ENCODE measurements at regions not wholly inside any gene's neighbourhood (a gene's known extent, or its start where the extent isn't known, plus 50 kb on each side); places are given as distances from the start of the nearest gene placed in this dataset.

DNA sequence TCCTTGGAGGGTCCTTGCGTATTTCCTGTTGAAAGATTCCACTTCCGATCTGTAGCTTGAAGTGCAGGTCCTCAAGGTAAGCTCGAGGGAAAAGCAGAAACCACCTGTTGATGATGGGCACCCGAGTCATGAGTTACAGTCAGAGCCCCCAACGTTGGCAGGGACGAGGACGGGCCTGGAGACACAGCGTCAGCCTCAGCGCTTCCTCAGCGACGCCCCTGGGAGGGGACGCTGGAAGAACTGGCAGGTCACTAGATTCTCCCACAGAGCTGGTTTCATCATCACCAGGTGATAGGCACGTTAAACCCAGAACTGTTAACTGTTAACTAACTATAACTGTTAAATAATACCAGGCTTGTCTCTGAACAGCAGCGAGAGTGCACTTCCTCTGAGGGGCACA, 101.8 kb downstream of the TNFAIP2 start:
- DNase-seq (ENCODE audit: low read depth), result no peak
- H3K4me3 ChIP-seq (ENCODE audit: control insufficient read depth, low read depth, low read length), result no peak overlapping the region
- TF ChIP-seq, protein P1, sequence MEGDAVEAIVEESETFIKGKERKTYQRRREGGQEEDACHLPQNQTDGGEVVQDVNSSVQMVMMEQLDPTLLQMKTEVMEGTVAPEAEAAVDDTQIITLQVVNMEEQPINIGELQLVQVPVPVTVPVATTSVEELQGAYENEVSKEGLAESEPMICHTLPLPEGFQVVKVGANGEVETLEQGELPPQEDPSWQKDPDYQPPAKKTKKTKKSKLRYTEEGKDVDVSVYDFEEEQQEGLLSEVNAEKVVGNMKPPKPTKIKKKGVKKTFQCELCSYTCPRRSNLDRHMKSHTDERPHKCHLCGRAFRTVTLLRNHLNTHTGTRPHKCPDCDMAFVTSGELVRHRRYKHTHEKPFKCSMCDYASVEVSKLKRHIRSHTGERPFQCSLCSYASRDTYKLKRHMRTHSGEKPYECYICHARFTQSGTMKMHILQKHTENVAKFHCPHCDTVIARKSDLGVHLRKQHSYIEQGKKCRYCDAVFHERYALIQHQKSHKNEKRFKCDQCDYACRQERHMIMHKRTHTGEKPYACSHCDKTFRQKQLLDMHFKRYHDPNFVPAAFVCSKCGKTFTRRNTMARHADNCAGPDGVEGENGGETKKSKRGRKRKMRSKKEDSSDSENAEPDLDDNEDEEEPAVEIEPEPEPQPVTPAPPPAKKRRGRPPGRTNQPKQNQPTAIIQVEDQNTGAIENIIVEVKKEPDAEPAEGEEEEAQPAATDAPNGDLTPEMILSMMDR (IDR thresholded peaks at IDR 0.05; ENCODE audit: control insufficient read depth, insufficient read depth, low read depth, low read length, missing control alignments), result no peak

DNA sequence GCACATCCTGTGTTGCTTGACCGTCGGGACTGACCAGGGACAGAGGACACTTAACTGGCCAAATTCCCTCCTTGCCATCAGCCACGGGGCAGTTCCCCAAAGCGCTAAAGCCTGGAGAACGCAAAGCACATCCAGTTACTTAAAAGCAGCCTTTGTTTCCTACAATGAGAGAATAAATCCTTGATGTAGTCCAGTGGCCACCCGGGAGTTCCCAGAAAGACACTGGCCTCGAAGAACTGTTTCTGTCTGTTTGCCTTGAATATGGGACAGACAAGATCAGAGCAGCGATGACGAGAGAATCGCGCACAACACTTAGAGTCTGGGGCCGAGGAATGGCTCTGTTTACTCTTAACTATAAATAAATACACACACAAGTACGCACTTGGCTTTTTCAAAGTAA, 102.2 kb downstream of the TNFAIP2 start:
- TF ChIP-seq, protein P1 (IDR thresholded peaks at IDR 0.05; ENCODE audit: control insufficient read depth, insufficient read depth, low read depth, low read length, missing control alignments), result no peak
- H3K4me3 ChIP-seq (ENCODE audit: control insufficient read depth, low read depth, low read length), result no peak overlapping the region
- no peak for DNase-seq (ENCODE audit: low read depth)

DNA sequence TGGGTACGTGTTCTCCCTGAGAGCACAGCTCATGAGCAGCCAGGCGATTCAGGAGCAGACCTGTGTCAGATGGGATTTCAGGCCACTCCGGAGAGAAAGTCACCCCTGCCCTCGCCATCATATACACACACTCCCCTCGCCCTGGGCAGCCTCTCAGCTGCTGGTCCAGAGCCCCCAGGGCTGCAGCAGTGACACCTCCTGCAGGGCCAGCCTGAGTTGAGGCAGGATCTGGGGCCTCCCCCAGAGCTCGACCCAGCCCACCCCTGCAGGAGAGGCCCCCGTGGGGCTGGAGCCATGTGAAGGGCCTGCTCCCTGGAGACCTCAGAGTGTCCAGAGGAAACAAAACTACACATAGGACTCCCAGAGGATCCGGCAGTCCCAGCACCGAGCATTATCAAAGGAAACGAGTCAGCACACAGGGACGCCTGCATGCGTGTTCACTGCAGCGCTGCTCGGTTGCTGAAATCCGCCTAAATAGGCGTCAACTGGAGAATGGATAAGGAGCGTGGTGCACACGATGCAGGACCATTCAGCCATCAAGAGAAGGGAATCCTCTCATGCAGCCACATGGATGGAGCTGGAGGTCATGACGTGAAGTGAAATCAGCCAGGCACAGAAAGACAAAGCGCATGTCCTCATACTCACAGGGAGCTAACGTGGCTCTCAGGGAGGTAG, 104.0 kb downstream of the TNFAIP2 start:
- no peak for DNase-seq (ENCODE audit: low read depth)
- H3K4me3 ChIP-seq (ENCODE audit: control insufficient read depth, low read depth, low read length), result no peak overlapping the region
- TF ChIP-seq, protein P1 (IDR thresholded peaks at IDR 0.05; ENCODE audit: control insufficient read depth, insufficient read depth, low read depth, low read length, missing control alignments), result no peak

DNA sequence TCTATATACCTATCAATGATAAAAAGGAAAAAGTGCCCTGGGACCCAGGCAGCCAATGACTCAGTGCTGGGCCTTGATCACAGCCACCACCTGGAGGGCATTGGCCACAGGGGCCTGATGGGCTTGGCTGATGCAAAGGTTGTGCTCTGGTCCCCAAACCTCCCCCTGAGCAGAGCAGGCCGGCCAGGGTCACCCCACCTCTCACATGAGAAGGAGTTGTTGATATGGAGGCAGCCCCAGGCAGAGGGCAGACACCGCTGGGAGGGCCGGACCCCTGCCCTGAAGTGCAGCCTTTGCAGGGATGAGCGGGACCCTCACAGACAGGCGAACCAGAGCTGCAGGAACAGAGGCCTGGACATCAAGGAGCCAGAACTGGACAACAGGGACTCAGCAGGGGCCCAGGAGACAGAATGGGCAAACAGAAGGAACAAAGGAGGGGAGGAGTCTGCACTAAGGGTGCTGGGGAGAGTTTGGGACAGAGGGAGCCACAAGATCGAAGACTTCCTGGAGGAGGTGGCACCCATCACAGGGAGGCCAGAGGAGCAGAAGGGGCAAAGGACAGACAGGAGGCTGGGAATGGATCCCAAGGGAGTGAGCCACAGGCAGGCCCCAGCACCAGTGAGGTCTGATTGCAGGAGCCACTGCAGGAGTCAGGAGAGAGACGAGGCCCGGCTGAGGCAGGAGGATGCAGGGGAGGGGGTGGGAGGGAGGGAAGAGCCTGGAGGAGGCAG, 105.0 kb downstream of the TNFAIP2 start:
- no peak for DNase-seq (ENCODE audit: low read depth)
- TF ChIP-seq, protein P1 (IDR thresholded peaks at IDR 0.05; ENCODE audit: control insufficient read depth, insufficient read depth, low read depth, low read length, missing control alignments), result no peak
- H3K4me3 ChIP-seq (ENCODE audit: control insufficient read depth, low read depth, low read length), result no peak overlapping the region

- H3K4me3 ChIP-seq (ENCODE audit: control insufficient read depth, low read depth, low read length), result no peak overlapping the region
- TF ChIP-seq, protein P1 (IDR thresholded peaks at IDR 0.05; ENCODE audit: control insufficient read depth, insufficient read depth, low read depth, low read length, missing control alignments), result no peak
- no peak for DNase-seq (ENCODE audit: low read depth)
These were observed 105.2 kb upstream of the EIF5 start for GRCh38 chr14:103228866-103229265.

- H3K4me3 ChIP-seq (ENCODE audit: control insufficient read depth, low read depth, low read length), result no peak overlapping the region
- TF ChIP-seq, protein P1 (IDR thresholded peaks at IDR 0.05; ENCODE audit: control insufficient read depth, insufficient read depth, low read depth, low read length, missing control alignments), result no peak
- DNase-seq (ENCODE audit: low read depth), result no peak
These were observed 104.0 kb upstream of the EIF5 start for GRCh38 chr14:103230021-103230420.
